ENCODE measurements at regions not wholly inside any gene's neighbourhood (a gene's known extent, or its start where the extent isn't known, plus 50 kb on each side); places are given as distances from the start of the nearest gene placed in this dataset.
"Not testable (repeated sequence)": the region's sequence is repeated elsewhere in the genome, so short reads cannot be mapped to it uniquely, and the experiment has no call there.

DNA sequence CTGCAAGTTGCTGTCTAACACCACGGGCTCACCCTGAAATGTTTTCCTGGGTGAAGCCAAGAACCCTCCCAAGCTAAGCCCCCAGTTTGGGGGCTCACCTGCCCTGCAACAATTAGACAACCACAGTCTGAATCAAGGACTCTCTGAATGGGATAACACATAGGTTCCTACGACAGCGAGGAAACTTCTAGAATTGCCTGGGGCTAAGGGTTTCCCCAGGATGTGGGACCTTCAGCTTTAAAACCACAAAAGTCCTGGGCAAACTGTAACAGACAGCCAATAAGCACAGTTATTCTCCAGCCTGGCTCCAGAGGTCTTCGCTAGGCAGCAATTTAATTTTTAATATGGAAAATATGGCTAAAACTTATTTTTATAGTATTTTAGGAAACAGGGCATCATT lies 162.6 kb downstream of the PRKX start:
- ATAC-seq (no peak), DNase-seq (no peak)
- intact Hi-C loops (cut with DNase I) = no loop called here

DNA sequence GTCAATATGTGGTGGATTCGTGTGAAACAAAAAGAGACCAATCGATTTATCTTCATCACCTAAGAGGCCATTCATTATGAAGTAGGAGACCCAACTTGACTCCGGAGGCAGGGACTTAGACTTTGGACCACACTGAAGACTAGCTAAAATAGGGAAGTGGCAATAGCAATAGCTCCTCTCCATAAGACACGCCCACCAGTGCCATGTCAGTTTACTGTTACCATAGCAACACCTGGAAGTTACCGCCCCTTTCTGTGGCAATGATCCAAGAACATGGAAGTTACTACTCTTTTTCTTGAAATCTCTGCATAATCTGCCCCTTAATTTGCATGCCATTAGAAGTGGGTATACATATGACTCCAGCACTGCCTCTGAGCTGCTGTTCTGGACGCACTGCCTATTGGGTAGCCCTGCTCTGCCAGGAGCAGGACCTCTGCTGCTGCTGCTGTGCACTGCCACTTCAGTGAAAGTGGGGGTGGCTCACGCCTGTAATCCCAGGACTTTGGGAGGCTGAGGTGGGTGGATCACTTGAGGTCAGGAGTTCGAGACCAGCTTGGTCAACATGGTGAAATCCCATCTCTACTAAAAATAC lies 163.2 kb downstream of the PRKX start:
- DNase-seq (no peak), ATAC-seq (no peak)
- intact Hi-C loops (cut with DNase I) = no loop called here

DNA sequence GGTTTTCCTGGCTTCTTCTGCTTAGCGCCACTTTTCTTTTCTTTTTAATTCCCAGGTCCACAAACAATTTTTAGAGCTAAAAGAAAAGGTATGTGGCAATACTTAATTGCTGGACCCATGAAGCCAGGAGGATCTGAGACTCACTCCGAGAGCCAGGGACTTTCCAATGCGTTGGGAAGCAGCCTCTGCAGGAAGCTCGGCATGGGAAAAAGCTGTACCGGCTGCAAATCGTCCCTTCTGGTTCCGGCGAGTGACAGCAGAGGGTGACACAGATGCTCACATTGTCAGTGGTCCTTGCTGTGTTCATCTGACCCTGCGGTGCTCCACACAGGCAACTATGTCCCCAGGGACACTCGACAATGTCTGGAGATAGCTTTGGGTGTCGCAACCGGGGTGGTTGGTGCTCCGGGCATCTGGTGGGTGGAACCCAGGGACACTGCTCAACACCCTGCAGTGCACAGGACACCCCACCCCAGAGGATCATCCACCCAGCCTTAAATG lies 164.0 kb downstream of the PRKX start:
- intact Hi-C loops (cut with DNase I) = loop anchor here in 1 of 2 donors (10.0 kb wide), 1 partner anchor 305 kb away; no protein-coding TSS in a partner anchor
- DNase-seq = peak; percentile 22
- peak; percentile 55 to 71 for ATAC-seq

DNA sequence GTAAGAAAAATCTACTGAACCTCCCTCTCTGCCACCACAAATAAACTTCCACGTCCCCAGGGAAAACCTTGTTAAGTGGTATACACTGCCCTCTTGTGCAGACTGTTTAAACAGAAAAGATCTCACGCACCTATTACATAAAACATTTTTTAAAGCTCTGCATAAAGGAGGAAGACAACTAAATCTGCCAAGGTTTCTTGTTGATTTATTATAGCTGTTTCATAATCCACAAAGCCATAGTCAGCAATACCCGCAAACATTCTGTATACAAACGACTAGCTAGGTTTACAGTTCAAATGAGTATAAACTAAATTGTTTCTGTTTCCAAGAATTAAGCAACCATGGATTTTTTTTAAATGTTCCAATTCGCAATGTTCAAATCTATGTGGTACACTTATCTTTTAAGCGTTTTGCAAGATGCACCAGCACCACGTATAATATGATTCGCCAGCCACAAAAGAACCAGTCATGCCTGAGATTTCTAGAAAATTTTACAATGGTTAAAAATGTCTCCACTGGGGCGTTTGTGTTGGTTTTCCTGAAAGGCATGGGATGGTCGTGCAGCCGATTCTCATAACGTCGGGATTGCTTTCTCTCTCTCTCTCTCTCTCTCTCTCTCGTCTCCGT lies 164.6 kb downstream of the PRKX start:
- DNase-seq = no peak
- peak; percentile 71 to 73 for ATAC-seq
- intact Hi-C loops (cut with DNase I) = loop anchor here in 1 of 2 donors (10.0 kb wide), 1 partner anchor 304 kb away; no protein-coding TSS in a partner anchor

DNA sequence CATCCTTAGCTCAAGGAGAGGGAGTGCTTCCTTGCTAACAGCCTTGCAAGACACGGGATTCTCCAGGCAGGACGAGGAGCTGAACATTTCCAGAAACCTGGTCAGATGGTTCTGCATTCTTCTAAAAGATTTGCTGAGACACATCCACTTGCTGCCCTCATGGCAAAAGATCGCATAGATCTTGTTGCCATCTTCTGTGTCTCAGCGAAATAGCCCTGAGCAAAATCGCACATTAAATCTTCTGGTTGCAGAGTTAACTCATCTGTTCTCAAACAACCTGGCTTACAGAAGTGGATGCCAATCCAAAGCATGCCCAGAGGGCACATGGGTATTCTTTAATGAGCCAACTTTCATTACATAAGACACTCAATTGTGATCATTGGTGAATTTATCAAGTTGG lies 167.5 kb downstream of the PRKX start:
- intact Hi-C loops (cut with DNase I) = loop anchor here in 1 of 2 donors (10.0 kb wide), 1 partner anchor 301 kb away; no protein-coding TSS in a partner anchor
- ATAC-seq = no peak

DNA sequence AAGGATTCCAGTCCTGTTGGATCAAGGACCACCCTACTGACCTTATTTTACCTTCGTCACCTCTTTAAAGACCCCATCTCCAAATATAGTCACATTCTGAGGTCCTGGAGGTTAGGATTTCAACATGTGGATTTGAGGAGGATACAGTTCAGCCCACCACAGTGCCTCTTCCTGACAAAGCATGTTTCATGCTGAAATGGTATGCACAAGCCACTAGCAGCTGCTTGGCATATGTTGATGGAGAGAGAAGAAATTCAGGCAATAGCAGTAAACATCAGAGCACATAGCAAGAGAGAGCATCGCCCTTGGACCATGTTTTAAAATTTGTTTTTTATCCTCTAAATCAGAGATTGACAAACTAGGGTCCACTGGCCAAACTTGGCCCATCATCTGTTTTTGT lies 172.1 kb downstream of the PRKX start:
- DNase-seq (no peak), ATAC-seq (no peak)
- intact Hi-C loops (cut with DNase I) = loop anchor here in 1 of 2 donors (10.0 kb wide), 1 partner anchor 297 kb away; no protein-coding TSS in a partner anchor

More for the DNA sequence above, 167.5 kb downstream of the PRKX start:
- DNase-seq = no peak

DNA sequence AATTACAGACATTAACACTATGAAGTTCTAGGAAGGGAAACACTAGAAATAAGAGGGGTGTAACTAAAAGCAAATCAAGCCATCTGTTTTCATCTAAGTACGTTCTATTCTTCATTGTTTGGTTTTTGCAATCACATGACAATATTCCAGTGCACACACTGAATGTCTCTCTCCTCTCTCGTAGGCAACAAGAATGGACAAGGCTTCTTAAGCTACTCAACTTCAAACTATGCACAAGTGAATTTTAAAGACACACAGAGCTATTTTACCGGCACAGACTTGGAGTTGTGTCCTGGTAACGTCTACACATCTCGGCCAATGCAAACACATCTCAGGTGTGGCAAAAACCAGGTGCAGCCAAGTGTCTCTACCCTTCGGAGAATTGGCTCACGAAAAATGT lies 173.3 kb downstream of the PRKX start:
- intact Hi-C loops (cut with DNase I) = loop anchor here in 1 of 2 donors (10.0 kb wide), 1 partner anchor 295 kb away; no protein-coding TSS in a partner anchor

DNA sequence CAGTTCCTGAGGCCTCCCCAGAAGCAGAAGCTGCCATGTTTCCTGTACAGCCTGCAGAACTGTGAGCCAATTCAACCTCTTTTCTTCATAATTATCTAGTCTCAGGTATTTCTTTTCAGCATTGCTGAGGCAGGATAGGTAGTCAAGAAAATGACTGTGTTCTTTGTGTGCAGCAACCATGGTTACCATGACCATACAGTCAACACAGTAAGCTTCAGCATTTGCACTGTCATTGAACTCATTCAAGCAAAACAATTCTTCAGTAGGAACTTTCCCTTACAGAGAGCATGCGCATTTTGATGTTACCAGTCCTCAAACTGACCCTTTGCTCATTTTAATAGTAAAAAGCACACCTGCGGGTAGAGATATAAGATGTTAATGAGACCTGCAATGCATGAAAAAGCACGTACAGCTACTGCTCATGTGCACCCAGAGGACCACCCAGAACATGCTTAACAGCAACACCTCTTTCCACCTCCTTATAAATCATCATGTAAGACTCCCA lies 180.8 kb downstream of the PRKX start:
- ATAC-seq = no peak
- no peak for DNase-seq
- intact Hi-C loops (cut with DNase I) = no loop called here

More for the DNA sequence above, 173.3 kb downstream of the PRKX start:
- DNase-seq (no peak), ATAC-seq (no peak)

DNA sequence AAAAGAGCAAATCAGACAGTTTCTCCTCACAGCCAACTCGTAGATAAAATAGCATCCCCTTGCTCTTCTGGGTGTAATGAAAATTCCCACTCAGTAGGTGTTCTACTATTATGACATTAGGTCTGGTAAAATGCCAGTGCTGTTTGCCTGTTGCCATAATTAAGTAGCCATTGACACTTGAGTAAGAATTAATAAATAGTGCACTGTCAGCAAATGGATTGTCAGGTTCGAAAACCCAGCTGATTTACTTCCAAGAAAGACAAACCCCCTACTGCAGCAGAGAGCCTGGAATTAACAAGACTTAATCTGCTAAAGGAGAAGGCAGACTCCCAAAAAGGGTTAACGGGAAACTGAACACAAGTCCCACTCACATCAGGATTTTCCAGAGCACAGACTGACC lies 182.0 kb downstream of the PRKX start:
- ATAC-seq; DNase-seq; intact Hi-C loops (cut with DNase I): not testable (repeated sequence)

DNA sequence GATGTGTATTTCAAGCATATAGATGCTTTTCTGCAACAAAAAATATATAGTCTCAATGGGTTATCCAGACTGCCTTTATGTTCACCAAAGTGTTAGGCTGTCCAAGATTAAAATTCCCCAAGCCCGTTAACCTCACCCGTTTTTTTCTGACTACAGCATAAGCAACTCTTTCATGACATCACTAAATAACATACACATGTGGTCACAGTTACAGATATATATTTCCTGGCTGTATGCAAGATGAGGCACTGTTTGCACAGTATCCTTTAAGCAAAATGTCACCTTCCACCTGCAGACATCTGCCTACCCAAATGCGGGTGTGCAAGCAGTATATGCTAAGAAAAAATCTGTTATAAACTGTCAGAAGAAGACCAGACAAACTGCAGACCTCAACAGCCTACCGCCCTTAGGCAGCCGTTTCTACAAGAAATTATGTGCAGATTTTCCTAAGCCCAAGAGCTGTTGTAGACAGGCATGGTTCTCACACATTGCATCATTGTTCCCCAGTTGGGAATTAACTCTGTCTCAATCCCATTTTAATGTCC lies 183.1 kb upstream of the MXRA5 start:
- intact Hi-C loops (cut with DNase I) = no loop called here
- DNase-seq = no peak
- ATAC-seq = no peak

DNA sequence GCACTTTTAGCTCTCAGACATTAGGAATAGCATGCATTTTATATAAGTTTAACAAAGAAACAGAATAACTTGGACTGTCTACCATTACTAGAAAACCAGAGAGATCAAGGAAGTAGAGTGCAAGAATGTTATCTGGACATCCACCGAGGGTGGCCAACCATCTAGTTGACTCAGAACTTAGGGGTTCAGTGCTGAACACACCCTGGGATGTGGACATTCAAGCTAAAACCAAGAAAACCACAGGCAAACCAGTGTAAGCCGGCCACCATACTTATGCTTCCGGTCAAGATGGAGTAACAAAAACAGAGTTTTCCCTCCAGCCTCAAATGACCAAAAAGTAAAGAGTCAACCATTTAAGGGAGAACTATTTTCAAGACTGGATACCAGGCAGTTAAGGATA lies 181.4 kb upstream of the MXRA5 start:
- DNase-seq (no peak), ATAC-seq (no peak)
- intact Hi-C loops (cut with DNase I) = no loop called here

DNA sequence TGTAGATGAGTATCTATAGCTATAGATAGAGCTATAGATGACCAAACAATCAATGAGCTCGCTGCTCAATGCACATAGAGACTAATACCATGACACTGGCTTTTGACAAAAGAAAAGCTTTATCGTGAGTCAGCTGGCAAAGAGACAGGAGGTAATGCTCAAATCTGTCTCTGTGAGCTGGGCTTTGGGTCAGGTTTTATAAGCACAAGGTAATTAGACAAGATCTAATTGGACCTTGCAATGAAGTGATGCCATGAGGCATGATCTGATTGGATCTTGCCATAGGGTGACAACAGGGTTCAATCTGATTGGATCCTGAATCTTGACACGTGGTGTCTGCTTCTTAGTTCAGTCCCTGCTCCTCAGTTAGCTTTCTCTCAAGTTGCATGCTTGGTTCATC lies 180.7 kb upstream of the MXRA5 start:
- intact Hi-C loops (cut with DNase I) = no loop called here
- ATAC-seq = no peak
- no peak for DNase-seq

DNA sequence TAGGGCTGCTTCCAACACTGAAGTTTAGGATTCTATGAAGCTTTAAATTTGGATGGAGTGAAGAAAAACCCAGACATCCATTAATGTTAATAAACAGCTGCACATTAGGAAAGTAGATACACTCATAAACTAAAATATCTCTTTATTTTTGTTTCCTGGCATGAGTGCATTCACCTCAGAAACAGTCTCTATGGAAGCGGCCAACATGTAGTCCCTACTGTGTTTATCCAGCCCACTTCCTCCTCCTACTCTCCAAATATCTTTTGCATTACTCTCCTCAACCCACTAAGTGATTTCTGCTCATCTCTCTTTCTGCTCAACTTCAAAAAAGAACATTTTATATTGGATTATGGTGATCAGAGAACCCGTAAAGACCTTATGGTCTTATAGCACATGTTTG lies 180.3 kb upstream of the MXRA5 start:
- peak in 1 of 2 donors; percentile 50 for ATAC-seq
- intact Hi-C loops (cut with DNase I) = no loop called here
- DNase-seq = no peak

DNA sequence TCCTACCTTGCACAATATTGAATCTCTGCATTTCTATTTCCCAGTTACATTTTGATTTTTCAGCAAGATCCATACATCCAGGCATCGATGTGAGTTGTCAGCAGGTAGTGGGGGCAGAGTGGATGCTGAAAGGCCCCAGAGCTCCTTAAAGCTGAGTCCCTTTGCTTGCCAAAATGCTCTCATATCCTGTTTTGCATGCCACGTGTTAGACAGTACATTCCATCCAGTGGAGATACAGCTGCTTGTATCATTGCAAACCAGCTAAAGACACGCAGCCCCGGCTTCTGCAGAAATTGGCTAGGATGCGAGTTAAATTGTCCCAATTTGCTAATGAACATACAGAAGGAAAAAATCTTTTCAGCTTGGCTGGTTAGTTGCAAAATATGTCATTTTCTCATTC lies 179.6 kb upstream of the MXRA5 start:
- intact Hi-C loops (cut with DNase I) = no loop called here
- ATAC-seq (peak in 1 of 2 donors; percentile 44), DNase-seq (no peak)

DNA sequence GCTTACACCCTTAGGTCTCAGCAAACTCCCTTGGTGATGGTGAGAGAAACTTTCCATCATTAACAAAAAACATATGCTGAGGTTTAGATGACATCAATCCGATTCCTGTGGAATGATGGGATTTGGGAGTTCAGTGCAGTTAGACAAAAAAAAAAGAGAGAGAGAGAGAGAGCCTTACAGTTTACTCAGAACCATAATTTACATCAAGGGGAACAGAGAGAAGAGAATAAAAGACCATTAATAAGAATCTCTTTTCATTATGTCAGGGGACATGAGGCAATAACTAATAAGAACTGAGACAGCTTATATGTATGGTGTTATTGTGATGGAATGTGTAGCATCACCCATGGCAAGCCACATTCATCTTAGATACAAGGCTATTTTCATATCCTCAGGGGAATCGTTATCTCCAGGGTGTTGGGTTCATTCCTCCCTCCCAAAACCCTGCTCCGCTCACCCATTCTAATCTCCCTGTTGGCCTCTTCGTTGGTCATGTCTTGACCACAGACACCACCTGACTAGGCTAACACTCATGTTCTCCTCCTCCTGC lies 175.7 kb upstream of the MXRA5 start:
- ATAC-seq (peak in 1 of 2 donors; percentile 69), DNase-seq (no peak)
- intact Hi-C loops (cut with DNase I) = no loop called here

DNA sequence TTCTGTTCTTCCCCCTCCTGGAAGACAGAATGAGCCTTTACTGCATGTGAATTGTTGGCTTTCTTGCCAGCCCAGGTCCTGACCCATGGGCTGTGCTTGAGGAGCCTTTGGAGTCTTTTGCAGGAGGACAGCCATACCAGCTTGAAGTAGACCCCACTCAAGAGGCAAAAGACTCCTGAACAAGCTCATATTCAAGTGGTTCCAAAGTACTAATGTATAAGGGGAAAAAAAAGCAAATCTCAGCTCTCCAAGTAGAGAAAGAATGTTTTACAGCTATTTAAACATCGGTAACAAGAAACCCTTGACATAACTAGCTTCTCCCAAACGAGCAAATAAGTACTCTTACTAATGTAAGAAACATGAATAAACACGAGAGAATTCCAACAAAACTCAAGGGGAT lies 174.9 kb upstream of the MXRA5 start:
- DNase-seq (no peak), ATAC-seq (no peak)
- intact Hi-C loops (cut with DNase I) = no loop called here

DNA sequence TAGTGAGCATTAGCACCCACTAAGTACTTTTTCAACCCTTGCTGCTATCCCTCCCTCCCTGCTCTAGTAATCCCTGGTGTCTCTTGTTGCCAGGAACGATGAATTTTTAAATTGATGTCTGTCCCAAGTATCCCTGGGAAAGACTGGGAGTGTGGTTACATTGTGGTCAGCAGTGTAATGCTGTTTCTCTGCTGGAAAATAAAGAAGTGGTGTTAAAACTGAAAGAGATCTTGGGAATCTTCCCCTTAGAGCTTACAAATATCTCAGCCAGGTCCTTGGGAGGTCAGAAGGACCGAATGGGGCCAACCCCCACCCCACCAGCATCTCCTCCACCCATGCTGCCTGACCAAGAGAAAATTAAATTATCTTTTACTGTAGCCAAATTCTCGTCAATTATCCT lies 174.5 kb upstream of the MXRA5 start:
- intact Hi-C loops (cut with DNase I) = no loop called here
- no peak for ATAC-seq
- DNase-seq = no peak

DNA sequence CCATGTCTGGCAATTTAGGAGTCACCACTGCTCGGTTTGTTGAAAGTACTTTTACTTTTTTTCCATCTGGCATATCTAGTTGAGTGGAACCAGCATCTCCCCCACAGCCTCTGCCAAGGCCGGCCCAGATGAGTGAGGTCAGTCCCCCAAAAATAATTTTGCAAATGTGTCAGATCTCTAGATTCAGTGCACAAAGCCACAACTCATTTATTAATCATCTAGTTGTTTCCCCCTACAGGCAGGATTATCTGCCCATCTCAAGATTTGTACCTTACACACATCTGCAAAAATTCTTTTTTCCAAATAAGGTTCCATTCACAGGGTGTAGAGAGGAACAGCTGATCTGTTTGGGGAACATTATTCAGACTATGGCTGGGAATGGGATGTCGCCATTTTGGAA lies 174.0 kb upstream of the MXRA5 start:
- no peak for ATAC-seq
- intact Hi-C loops (cut with DNase I) = no loop called here
- DNase-seq = no peak

DNA sequence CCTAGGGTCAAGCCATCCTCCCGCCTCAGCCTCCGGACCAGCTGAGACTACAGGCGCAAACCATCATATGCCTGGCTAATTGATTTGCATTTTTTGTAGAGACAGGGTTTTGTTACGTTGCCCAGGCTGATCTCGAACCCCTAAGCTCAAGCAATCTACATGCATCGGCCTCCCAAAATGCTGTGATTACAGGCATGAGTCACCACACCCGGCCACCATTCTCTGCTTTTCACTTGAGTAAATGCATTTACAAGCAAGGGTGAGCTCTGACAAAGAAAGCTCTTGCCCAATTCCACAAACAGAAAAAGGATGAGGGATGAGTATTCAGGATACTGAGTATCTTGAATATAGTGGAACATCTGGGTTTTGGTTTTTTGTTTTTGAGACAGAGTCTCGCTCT lies 172.9 kb upstream of the MXRA5 start:
- intact Hi-C loops (cut with DNase I); DNase-seq; ATAC-seq: not testable (repeated sequence)

DNA sequence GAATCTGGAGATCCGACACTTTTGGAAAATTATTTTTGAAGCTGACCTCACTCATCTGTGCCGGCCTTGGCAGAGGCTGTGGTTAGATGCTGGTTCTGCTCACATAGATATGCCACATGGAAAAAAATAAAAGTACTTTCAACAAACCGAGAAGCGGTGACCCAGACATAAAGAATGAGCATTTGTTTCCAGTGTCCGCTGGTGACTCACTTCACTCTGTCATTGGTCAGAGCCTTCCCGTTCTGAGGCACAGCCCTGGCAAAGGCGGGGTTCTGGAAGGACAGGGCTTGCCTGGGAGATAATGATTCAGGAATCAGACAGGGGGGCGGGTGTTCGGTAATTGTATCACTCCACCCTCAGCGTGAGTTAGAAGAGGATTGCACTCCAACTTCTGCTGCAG lies 172.4 kb upstream of the MXRA5 start:
- peak; percentile 15 to 89 for ATAC-seq
- DNase-seq = peak; percentile 45
- intact Hi-C loops (cut with DNase I) = no loop called here

Data from left cardiac atrium (tissue), 4 donors.